GM21529 (cell line): ENCODE measurements at regions not wholly inside any gene's neighbourhood (a gene's known extent, or its start where the extent isn't known, plus 50 kb on each side); places are given as distances from the start of the nearest gene placed in this dataset.

ENCODE experiments used
- ATAC-seq: cut with Tn5 transposase; IDR thresholded peaks from one replicate; pipeline ENCODE4 v1.9.1; 2021; ENCODE audit not compliant: unreplicated experiment

DNA sequence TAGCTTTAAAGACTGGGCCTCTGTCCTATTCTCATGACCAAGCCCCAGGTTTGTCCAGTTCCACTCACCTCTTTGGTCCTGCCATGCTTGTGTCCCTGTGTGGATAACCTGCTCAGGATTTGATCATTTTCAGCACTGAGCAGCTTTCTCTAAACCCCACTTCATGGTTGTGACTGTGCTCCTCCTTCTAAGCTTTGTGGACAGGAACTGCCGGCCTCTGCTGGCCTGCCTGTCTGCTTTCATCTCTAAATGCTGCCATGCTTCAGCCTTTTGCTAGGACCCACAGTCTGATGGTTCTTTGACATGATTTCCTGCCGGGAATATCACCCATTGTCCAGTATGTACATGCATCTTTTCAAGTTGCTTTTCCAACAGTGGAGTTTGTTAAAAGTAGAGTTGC lies 53.9 kb upstream of the STXBP6 start:
- no peak for ATAC-seq

DNA sequence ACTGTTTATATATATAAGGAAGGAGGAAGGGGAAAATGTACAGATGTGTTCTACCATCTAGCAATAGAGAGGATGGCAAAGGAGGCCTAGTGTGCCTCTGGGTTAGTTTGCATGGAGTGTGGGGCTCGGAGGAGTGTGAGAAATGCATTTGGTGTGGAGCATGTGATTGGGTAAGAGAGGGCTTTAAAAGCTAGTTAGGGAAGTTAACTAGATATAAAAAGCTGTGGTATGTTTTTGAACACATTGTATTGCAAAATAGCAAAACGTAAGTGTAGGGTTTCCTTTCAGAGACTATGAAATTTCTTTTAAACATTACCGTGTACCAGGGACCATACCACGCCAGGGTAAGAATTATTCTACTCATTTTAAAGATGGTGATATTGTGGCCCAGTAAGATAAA lies 53.3 kb upstream of the STXBP6 start:
- ATAC-seq, result no peak

DNA sequence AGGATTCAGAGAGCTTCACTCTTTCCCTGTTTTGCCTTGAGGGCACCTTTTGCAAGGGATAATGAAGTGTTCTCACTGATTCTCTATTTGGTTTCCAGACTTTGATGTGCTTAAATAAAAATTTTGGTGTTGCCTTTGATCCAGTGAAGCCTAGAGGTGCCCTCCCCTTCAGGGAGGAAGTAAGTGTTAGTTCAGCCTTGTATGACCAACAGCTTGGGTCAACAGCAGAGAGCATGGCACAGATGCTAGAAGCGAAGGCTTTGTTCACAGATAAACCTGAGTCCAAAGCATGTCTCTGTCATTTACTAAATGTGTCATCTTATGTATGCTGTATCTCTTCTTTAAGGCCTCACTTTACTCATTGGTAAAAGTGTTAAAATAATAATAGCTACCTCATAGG lies 52.8 kb upstream of the STXBP6 start:
- no peak for ATAC-seq

DNA sequence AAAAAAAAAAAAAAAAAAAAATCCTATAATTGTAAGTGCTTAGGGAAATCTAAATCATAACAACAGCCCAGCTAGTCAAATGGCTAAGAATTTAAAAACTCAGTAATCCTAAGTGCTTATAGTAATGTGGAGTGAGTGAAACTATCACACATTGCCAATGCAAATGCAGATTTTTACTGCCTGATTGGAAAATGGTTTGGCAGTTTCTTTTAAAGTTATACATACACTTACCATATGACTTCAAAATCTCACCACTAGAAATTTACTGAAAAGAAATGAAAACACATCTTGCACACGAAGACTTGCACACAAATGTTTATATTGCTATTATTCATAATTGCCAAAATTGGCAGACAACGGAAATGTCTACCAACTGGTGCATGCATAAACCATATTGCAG lies 51.3 kb upstream of the STXBP6 start:
- no peak for ATAC-seq
